ENCODE measurements at regions not wholly inside any gene's neighbourhood (a gene's known extent, or its start where the extent isn't known, plus 50 kb on each side); places are given as distances from the start of the nearest gene placed in this dataset.

GRCh38 chr6:87858440-87858839 lies 156.4 kb upstream of the AKIRIN2 start:
- TF ChIP-seq CTCF (IDR thresholded peaks at IDR 0.05) (no peak), ZFX (IDR thresholded peaks at IDR 0.05; ENCODE audit: borderline replicate concordance) (no peak)
- no peak overlapping the region for H3K27ac ChIP-seq

GRCh38 chr6:87851674-87852299 lies 149.8 kb upstream of the AKIRIN2 start:
- no peak for TF ChIP-seq ZFX (IDR thresholded peaks at IDR 0.05; ENCODE audit: borderline replicate concordance)
- no peak for TF ChIP-seq CTCF (IDR thresholded peaks at IDR 0.05)
- H3K27ac ChIP-seq: no peak overlapping the region

GRCh38 chr6:87848616-87849015 lies 146.6 kb upstream of the AKIRIN2 start:
- no peak overlapping the region for H3K27ac ChIP-seq
- no peak for TF ChIP-seq ZFX (IDR thresholded peaks at IDR 0.05; ENCODE audit: borderline replicate concordance)
- no peak for TF ChIP-seq CTCF (IDR thresholded peaks at IDR 0.05)

DNA sequence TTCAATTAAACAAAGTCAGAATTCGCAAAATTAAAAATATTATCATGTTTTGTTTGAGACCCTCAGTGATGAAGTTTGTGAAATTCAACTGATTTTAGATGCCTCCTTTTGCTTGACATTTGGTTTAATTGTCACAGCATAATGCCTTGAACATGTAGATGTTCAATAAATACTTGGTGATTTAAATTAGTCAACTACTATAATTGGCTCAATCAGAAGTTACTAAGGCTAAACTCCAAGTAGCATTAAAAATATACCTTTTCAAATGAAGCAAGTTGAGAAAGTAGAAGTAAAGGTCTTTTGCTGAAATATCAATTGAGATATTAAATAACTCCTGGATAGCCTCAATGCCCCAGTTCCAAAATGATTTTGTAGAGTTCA lies 145.8 kb upstream of the AKIRIN2 start:
- no peak for TF ChIP-seq CTCF (IDR thresholded peaks at IDR 0.05)
- H3K27ac ChIP-seq: no peak overlapping the region

DNA sequence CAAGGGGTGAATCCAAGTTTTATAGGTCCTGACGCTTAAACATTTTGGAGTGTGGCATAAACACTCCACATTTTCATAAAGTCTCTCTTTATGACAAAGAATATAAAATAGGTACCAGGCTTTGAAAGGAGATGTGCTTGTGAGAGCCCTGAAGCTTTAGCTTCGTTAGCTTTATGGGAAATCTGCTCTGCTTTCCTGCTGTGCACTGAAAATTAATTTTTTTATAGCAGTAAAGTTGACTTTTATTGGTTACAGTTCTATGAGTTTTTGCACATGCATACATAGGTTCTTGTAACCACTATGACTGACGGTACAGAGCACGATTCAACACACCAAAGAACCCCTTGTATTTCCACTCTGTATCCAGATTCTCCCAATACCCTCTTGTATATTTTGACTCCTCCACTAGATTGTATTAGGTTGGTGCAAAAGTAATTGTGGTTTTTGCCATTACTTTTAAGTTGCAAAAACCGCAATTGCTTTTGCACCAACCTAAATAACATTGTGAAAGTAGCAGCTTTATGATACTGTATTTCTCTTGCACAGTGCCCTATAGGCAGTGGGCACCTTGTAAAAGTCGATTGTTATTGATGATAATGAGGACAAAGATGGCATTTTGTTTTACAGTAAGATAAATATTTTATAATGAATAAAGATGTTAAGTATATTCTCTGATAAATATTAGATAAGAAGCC lies 145.2 kb upstream of the AKIRIN2 start:
- no peak overlapping the region for H3K27ac ChIP-seq
- TF ChIP-seq ZFX (IDR thresholded peaks at IDR 0.05; ENCODE audit: borderline replicate concordance) (no peak), CTCF (IDR thresholded peaks at IDR 0.05) (no peak)

DNA sequence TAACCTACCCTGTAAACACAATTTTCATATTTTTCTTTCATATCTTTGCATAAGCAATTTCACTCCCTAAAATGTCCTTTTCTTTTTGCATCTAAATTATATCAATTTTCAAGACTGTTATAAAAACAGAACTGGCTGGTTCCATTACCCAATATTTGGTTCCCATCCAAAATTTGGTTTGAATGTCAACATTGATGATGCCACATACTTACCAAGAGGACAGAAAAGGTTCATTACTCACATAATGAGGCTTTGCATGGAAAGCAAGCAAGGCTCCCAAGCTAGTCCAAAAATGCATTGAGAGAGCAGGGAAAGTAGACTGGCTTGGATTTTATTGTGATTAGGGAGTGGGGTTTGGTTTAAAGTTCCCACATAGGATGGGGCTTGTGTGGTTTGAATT lies 144.4 kb upstream of the AKIRIN2 start:
- no peak for TF ChIP-seq CTCF (IDR thresholded peaks at IDR 0.05)
- no peak for TF ChIP-seq ZFX (IDR thresholded peaks at IDR 0.05; ENCODE audit: borderline replicate concordance)
- H3K27ac ChIP-seq: no peak overlapping the region

DNA sequence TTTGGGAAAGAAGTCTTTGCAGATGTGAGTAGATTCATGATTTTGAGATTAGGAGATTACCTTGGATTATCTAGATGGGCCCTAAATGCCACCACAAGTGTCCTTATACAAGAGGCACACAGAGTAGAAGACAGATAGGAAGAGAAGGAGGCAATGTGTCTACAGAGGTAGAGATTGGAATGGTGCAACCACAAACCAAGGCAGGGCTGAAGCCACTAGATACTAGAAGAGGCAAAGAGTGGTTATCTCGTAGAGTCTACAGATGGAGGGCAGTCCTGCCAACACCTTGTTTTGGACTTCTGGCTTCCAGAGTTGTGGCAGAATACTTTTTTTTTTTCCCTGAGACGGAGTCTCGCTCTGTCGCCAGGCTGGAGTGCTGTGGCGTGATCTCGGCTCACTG lies 138.3 kb upstream of the AKIRIN2 start:
- no peak for TF ChIP-seq ZFX (IDR thresholded peaks at IDR 0.05; ENCODE audit: borderline replicate concordance)
- TF ChIP-seq CTCF (IDR thresholded peaks at IDR 0.05): no peak
- H3K27ac ChIP-seq: no peak overlapping the region
